ENCODE measurements at regions not wholly inside any gene's neighbourhood (a gene's known extent, or its start where the extent isn't known, plus 50 kb on each side); places are given as distances from the start of the nearest gene placed in this dataset.
A peak's percentile ranks its signal among the peaks of the same experiment; 100 is the strongest.

DNA sequence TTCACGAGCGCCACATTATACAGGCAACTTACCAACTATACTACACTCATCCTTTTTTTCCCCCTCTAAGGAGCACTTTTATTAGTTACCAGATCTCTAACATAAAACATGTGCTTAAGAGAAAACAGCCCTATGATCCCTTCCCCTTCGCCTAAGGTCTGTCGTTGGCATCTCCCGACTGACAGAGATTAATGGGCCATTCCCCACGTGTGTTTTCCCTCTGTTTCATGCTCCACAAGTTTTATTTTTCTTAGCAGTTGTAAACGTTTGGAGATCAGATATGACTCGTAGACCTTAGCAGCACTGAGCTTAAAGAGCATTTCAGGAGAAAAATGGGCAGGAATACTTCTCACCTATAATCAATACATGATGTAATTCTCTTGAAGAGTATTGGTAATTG is 51.4 kb upstream of the FZD10 start:
- Histone ChIP-seq H4K8ac (ENCODE audit: extremely low read depth, insufficient read depth, low read length) (no peak overlapping the region), H3K27ac (ENCODE audit: low read depth, low read length) (no peak overlapping the region), H3K36me3 (ENCODE audit: control insufficient read depth in 2 of 4, insufficient read depth in 4 of 4, low read length in 3 of 4) (no peaks in the 10 kb centered on the region), H3K79me2 (ENCODE audit: control insufficient read depth in 1 of 2, insufficient read depth in 2 of 2, low read length in 2 of 2) (no peaks in the 10 kb centered on the region), H3K27me3 (replicated peaks in 1 of 4; ENCODE audit: control insufficient read depth in 3 of 4, extremely low read depth in 1 of 4, insufficient read depth in 3 of 4, low read length in 3 of 4) (peaks cover 0 to 10% (median 5%) of the 10 kb centered on the region in 4 experiments; a peak in 3 of 7 replicates), H3K23me2 (ENCODE audit: low read depth, low read length) (no peaks in the 10 kb centered on the region), H3K4me2 (ENCODE audit: insufficient read depth in 1 of 2, low read depth in 2 of 2, low read length in 2 of 2) (no peak overlapping the region), H4K91ac (replicated peaks; ENCODE audit: insufficient read length, low read length) (no peak overlapping the region), H2BK15ac (ENCODE audit: low read length) (no peak overlapping the region), H2AK5ac (ENCODE audit: low read depth, low read length) (no peak overlapping the region), H4K20me1 (replicated peaks in 1 of 2; ENCODE audit: control insufficient read depth in 1 of 2, insufficient read depth in 2 of 2, low read length in 2 of 2) (no peaks in the 10 kb centered on the region), H3K4me3 (ENCODE audit: extremely low read depth in 1 of 4, insufficient read depth in 2 of 4, low read depth in 3 of 4, low read length in 4 of 4) (no peak overlapping the region), H3K4ac (replicated peaks; ENCODE audit: insufficient read length, low read depth, low read length) (no peak overlapping the region), H2AFZ (ENCODE audit: low read length) (no peak overlapping the region), H3K14ac (ENCODE audit: insufficient read length) (no peak overlapping the region), H3K4me1 (replicated peaks in 1 of 4; ENCODE audit: control insufficient read depth in 3 of 4, insufficient read depth in 4 of 4, low read length in 3 of 4) (no peaks in the 10 kb centered on the region), H3K56ac (replicated peaks; ENCODE audit: insufficient read length, low read depth, low read length) (no peak overlapping the region), H4K5ac (ENCODE audit: insufficient read length, low read depth, low read length) (no peak overlapping the region), H3K18ac (ENCODE audit: extremely low read depth, low read length) (no peak overlapping the region), H3K9ac (replicated peaks in 1 of 4; ENCODE audit: extremely low read depth in 1 of 4, low read depth in 3 of 4, low read length in 3 of 4) (no peak overlapping the region), H3K9me3 (ENCODE audit: insufficient read depth in 2 of 2, low read depth in 1 of 2, low read length in 1 of 2) (no peaks in the 10 kb centered on the region), H2BK120ac (replicated peaks; ENCODE audit: low read depth, low read length) (no peak overlapping the region), H2BK5ac (ENCODE audit: low read depth, low read length) (no peak overlapping the region), H2BK20ac (ENCODE audit: low read length) (no peak overlapping the region), H2BK12ac (ENCODE audit: low read depth, low read length) (no peak overlapping the region), H3K23ac (ENCODE audit: insufficient read length) (peak overlapping the region; percentile 13), H3K79me1 (ENCODE audit: low read depth, low read length) (no peaks in the 10 kb centered on the region; the same call in 1 of the 2 replicates)
- ChIA-PET POLR2A (ENCODE audit: partially characterized antibody) (interaction anchor here (1.0 kb wide), 1 partner anchor 26 kb away, joined by 3 read pairs; no protein-coding TSS in a partner anchor), CTCF (ENCODE audit: partially characterized antibody) (interaction anchor here (0.7 to 1.4 kb wide), 2 partner anchors 11 to 27 kb away, joined by 3 to 4 read pairs; no protein-coding TSS in a partner anchor)
- DNase-seq (ENCODE audit: low read depth in 1 of 2, low spot score in 2 of 2) (no peak), FAIRE-seq (no peak)
- WGBS, 2 experiments (ENCODE audit: extremely low coverage in 1 of 2, insufficient coverage in 1 of 2, insufficient read length in 1 of 2, insufficient replicate concordance in 2 of 2, low coverage in 1 of 2, low lambda C conversion rate in 2 of 2, missing lambda C conversion rate in 1 of 2), result 90% methylated on average over 8 of the region's 8 CpGs; no CpG with 5 or more reads in 1 of the 2 experiments
- TF ChIP-seq EZH2 (IDR thresholded peaks at IDR 0.05; ENCODE audit: low read depth, low read length, severe bottlenecking), result no peak

Data from H1 (cell line).